ENCODE measurements at regions not wholly inside any gene's neighbourhood (a gene's known extent, or its start where the extent isn't known, plus 50 kb on each side); places are given as distances from the start of the nearest gene placed in this dataset.

DNA sequence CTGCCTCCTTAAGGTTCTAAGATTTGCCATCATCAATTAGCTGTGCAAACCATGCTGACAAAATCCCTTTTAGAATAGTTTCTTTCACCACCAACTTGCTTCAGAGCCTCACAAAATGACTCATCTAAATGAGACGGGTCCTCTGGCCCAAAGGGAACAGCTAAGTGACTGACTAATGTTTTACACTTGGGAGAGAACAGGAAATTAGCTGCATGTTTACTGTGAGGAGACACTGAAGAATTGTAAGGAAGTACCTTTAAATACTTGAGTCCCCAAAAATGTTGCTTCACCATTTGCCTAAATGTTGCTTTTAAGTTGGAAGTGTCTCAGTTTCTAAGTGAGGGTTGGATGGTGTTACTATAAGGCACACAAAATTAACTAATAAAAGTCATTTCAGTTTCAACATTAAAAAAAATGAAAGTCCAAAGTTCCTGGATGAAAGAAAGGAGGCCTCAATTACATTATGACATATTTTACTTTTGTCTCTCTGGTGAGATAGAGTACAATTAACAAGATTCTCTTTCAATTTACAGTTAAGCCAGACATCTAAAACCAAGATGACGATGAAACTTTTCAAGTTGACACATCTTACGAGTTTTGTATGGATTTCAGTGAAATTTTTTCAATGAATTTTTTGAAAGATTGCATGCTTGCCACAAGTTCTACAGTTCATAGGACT, 229.1 kb upstream of the FN1 start (continued):
- TF ChIP-seq CCNT2 (IDR thresholded peaks at IDR 0.05; ENCODE audit: borderline replicate concordance, extremely low read depth, insufficient read length, low read depth, low read length) (no peak), GTF2E2 (tag; IDR thresholded peaks at IDR 0.05) (no peak), ZNF24 (IDR thresholded peaks at IDR 0.05) (no peak), FIP1L1 (IDR thresholded peaks at IDR 0.05; ENCODE audit: low read depth, low read length, poor library complexity, severe bottlenecking) (no peak), ZNF217 (CRISPR knock-in tag; IDR thresholded peaks at IDR 0.05) (no peak), CEBPG (CRISPR knock-in tag; IDR thresholded peaks at IDR 0.05) (no peak), CEBPG (tag; conservative IDR thresholded peaks at IDR 0.05 in 1 of 2, IDR thresholded peaks at IDR 0.05 in 1 of 2) (peak in 1 of 2 experiments; percentile 68; a peak in 2 of 4 replicates), PBX2 (CRISPR knock-in tag; IDR thresholded peaks at IDR 0.05; ENCODE audit: low read depth) (no peak), PBX2 (tag; conservative IDR thresholded peaks at IDR 0.05; ENCODE audit: low read depth) (no peak), GTF2F1 (IDR thresholded peaks at IDR 0.05; ENCODE audit: low read depth, low read length) (no peak), FOSL1 (tag; conservative IDR thresholded peaks at IDR 0.05) (peak; percentile 65), ZEB2 (IDR thresholded peaks at IDR 0.05) (no peak), SIN3B (IDR thresholded peaks at IDR 0.05; ENCODE audit: low read depth) (no peak), ZNF239 (CRISPR knock-in tag; IDR thresholded peaks at IDR 0.05) (no peak), CTBP1 (IDR thresholded peaks at IDR 0.05; ENCODE audit: borderline replicate concordance) (no peak), RUNX1 (IDR thresholded peaks at IDR 0.05; ENCODE audit: low read depth) (no peak), SIN3A (IDR thresholded peaks at IDR 0.05; ENCODE audit: borderline replicate concordance in 2 of 2, control insufficient read depth in 1 of 2, low read depth in 2 of 2, low read length in 2 of 2) (no peak), DPF2 (IDR thresholded peaks at IDR 0.05) (no peak), MEF2D (tag; conservative IDR thresholded peaks at IDR 0.05; ENCODE audit: low read depth) (no peak), ZBTB33 (CRISPR knock-in tag; IDR thresholded peaks at IDR 0.05) (no peak), FOXK2 (conservative IDR thresholded peaks at IDR 0.05 in 1 of 2, IDR thresholded peaks at IDR 0.05 in 1 of 2; ENCODE audit: low read depth in 2 of 2) (0 out of 4 replicates have a peak, but pooled peaks have one; percentile 39 to 41), RAD51 (IDR thresholded peaks at IDR 0.05; ENCODE audit: borderline replicate concordance, low read depth) (no peak), ATF3 (IDR thresholded peaks at IDR 0.05) (peak; percentile 45; the same call in 1 of the 2 replicates), ATF3 (CRISPR knock-in tag; conservative IDR thresholded peaks at IDR 0.05) (no peak)
